Stimulated activated CD4-positive, alpha-beta T cell treated with anti-CD3 and anti-CD28 coated beads, TNF-alpha, amount 100 ng/mL, for 48 hours (primary cell): ENCODE measurements at regions not wholly inside any gene's neighbourhood (a gene's known extent, or its start where the extent isn't known, plus 50 kb on each side); places are given as distances from the start of the nearest gene placed in this dataset.
"Not testable (repeated sequence)": the region's sequence is repeated elsewhere in the genome, so short reads cannot be mapped to it uniquely, and the experiment has no call there.

ENCODE experiments used
- DNase-seq, 3 donors: peaks; one replicate each; pipeline ENCODE4 v3.0.0-alpha.2; 2020; ENCODE audit warnings: low read depth in 3 of 3

DNA sequence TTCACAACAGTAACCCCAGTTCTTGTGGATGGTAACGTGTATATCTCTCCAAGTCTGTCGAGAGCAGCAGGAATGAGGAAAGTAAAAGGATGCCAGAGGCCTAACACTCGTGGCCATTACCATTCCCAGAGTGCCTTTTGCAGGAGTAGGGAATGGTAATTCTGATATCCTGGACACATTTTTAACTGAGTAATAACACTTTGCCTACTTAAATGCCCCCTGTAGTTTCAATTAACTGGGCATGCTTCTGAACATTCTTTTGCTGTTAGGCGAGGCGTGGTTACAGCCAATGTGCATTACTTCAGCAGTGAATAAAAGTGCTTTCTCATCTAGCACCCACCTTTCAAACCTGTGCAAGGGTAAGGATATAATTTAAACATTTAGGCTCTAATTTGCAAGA lies 258.5 kb upstream of the ADGRL2 start:
- no peak for DNase-seq

DNA sequence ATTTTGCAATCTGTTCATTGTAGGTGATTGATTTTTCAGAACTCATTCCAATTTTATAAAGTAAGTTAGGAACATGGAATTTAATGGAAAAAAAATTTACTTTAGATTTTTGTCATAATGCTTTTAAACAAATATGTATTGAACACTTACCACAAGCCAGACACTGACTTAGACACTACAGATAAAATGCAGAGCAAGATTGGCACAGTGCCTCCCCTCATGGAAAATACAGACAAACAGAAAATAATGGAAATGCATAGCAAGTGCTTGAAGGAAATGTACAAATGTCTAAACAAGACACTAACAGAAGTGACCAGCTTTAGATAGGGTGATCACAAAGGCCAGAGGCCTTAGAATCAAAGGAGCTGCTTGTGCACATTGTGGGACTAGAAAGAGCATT lies 260.5 kb upstream of the ADGRL2 start:
- no peak for DNase-seq

DNA sequence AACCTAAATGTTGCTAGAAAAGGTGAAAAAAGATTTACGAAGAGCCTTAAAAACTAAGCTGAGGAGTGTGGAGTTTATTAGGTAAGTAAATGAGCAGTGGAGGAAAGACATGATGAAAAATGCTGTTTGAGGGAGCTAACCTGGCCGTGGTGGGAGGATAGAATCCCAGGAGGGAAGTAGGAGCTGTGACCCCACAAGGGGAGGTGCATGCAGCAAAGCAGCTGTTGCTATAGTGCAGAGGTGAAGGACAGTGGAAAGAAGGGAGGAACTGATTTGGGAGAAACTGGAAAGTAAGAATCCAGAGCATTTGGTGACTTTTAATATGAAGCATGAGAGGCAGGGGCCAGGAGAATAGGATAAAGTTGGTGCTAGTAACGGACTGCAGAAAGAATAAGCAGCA lies 271.7 kb upstream of the ADGRL2 start:
- DNase-seq, result no peak

DNA sequence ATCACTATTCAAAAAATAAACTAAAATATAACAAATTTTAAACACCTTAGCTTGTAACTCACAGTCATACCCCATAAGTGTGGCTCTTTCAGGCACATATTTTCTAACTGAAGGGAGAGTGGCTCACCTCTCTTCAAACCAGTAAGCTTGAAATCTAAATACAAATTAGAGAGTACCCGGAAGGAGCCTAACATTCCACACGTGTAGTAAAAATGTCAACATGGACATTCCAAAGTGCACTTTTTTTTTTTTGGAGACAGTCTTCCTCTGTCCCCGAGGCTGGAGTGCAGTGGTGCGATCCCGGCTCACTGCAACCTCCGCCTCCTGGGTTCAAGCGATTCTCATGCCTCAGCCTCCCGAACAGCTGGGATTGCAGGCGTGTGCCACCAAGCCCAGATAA lies 275.6 kb upstream of the ADGRL2 start:
- DNase-seq, result no peak

DNA sequence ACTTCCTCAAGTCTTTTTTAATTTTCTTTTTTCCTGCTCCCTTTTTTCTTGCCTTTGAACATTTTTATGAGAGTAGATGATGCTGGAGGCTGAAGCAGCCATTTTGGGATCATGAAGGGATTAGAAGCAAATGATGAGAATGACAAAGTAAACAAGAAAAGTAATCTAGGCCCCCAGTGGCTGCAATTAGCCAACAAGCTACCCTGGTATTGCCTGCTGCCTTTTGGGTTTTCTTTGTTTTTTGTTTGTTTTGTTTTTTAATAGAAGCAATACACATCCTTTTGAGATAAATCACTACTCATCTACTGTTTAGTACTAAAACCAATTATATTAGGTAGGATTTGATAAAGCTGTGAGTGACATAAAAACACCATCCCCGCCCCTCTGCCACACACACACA lies 280.7 kb upstream of the ADGRL2 start:
- no peak for DNase-seq

DNA sequence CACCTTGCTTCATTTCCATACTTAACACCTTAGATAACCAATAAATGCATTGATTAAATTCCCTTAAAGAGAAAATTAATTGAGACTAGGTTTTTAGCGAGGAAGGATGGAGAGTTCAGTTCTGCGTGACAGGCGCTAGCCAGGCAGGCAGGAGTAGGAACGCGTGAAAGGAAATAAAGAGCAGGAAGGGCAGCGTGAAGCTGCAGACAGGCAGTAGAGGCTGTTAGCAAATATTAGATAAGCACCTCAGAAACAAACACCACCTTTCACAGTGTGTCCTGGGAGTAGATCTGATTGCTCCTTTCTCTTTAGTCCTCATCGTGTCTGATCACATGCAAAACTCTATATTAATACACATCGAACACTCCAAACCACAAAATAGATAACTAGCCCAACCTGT lies 282.7 kb upstream of the ADGRL2 start:
- no peak for DNase-seq

DNA sequence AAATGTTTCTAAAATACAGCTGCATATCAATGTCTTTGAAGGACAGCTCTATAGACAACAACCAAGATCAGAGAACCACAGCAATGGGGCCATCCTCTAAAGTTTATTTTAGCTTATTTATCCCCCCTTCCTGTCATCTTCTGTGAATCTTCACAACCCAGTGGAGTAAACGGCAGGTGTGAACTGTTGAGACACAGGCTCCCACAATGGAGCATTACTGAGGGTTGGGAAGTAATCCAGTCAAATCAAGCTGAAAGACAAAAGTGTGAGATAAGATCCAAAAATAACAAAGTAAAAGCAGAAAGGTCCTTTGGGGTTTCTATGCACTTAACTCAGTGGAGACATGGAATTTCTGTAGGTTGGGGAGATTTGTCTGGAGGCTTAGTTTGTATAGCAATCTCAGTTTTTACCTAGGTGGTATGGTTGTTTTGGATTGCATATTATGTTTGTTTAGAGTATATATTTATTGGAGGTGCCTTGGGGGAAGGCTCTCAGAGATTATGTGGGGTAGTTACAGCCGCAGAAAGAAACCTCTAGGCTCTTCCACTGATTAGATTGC lies 286.9 kb upstream of the ADGRL2 start:
- no peak for DNase-seq

DNA sequence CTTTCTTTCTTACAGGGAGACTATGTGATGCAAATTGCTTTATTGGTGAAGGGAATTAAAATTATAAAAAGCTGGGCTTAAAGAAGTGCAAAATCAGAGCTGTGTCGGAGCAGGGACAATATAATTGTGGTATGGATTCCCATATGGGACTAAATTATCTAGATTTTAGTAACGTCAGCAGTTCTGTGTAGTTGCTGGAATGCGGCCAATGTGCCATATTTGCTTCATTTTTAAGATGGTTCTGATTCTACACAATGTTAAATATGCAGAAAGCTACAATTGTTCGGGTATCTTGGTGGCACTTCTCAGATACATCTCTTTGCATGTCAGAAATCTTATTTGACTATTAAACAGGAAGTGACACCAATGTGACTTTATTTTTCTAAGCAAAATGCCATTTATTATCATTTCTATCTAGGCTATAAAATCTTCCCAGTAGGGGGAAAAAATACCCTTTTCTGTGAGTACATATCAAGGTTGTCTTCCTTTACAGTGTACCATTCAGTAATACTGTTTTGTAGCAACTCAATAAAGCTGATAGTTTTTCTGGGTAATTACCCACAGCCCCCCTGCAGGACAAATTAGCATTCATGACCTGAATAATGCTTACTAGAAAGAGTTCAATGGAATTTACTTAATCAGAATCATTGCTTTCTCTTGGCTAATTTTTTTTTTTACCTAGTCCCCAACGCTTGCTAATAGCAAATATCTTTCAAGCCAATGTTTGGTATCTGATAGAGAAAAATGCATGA lies 288.3 kb upstream of the ADGRL2 start:
- DNase-seq, result no peak

DNA sequence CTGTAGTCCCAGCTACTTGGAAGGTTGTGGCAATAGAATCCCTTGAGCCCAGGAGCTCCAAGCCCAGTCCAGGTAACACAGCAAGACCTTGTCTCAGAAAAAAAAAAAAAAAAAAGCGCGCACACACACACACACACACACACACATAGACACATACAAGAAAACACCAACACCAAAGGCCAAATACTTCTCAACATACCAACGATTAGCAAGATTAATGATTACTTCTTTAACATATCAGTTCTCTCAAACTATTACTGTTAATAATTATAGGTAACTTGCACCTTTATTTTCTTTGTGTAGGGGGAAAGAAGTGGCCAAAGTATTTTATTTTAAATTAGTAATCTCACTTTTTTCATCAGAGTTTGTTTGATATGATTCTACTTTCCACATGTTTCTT lies 289.5 kb upstream of the ADGRL2 start:
- DNase-seq, result no peak

DNA sequence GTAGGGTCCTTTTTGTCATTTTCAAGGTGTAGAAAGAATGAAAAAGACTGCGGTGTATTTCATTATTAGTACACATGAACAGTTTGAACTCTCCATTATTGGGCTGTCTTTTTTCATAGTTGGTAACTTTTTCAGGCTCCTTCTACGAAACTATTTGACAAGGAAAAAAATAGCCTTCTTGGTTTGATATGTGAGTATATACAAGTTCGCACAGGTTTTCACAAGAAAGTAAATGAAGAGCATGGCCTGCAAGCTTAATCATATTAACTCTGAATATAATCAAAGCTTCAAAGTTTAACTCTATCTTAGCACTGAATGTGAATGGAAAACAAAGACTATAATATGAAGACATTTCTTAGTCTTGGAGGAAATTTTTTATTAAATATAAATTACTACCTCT lies 290.0 kb upstream of the ADGRL2 start:
- DNase-seq, result no peak

DNA sequence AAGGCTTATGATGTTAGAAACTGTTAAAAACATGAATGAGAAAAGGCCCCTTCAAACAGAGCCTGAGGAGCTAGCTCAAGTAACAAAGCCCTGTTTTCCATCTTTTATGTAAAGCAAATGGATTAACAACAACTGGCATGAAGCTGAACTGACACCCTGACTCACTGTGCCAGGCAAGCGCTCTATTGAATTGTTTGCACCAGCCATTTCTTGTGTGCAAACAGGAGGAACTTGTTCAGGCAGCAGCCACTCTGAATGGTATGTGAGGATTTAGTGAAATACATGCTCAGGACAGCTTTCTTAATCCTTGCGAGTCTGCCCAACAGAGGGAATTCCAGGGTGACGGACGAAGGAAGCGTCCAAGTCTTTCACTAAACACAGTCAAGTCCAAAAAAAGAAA lies 291.1 kb upstream of the ADGRL2 start:
- no peak for DNase-seq

DNA sequence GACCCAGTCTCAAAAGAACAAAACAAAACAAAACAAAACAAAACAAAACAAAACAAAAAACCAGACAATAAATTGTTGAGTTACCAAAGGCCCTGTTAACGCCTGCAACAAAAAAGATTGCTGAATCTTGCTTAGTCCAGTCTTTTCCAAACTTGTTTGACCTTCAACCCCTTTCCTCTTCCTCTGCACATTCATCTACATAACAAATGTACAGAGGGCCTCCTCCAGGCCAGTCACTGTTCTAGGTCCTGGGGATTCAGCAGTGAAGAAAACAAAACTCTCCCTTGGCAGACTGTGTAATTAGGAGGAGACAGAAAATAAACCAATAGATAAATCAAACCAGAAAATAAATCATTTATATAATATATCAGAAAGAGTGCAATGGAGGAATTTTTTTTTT lies 294.0 kb upstream of the ADGRL2 start:
- no peak for DNase-seq

DNA sequence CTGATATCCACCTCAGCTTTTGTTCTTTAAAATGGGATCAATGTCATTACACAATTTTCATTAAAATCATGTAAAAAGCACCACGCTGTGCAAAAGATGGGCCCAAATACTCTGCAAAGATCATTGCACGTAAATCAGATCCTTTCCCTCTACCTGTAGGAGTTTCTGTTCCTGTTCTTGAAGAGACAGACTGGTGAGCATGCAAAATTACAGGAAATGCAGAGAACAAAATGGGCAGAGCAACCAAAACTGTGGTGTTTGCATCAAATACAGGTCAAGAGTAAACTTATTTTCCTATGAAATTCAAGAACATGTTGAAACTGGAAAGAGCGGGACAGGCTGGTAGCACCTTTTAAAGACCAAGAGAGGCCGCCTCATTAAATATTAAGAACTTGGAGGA lies 294.9 kb upstream of the ADGRL2 start:
- DNase-seq, result no peak

DNA sequence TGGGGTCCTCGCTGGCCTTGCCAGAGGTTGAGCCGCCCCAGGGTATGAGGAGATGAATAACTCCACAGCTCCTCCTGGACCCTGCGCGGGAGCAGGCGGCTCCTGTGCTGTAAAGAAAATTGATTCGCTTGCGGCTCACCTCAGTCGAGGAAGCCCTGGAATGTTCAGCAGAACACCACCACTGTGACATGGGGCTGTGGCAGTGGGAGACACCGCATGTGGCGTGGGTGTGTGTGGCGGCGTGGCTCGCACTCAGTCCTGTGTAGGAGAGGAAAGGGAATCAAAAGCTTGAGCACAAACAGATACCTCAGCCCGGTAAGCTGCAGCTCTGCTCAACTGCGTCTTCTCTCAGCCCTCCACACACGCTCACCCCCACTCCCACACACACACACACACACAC lies 295.9 kb upstream of the ADGRL2 start:
- not testable (repeated sequence) for DNase-seq

DNA sequence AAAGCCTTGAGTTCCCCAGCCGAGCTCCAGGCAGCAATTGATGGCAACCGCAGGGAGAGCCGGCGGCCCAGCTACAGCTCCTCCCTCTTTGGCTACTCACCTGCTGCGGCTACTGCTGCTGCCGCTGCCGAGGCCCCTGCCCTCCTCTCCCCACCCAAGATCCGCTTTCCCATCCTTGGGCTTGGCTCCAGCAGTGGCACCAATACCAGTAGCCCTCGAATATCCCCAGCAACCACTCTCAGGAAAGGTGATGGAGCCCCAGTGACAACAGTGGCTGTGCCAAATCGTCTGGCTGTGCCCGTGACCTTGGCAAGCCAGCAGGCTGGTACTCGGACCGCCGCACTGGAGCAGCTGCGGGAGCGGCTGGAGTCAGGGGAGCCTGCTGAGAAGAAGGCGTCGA lies 298.0 kb upstream of the ADGRL2 start:
- not testable (repeated sequence) for DNase-seq

DNA sequence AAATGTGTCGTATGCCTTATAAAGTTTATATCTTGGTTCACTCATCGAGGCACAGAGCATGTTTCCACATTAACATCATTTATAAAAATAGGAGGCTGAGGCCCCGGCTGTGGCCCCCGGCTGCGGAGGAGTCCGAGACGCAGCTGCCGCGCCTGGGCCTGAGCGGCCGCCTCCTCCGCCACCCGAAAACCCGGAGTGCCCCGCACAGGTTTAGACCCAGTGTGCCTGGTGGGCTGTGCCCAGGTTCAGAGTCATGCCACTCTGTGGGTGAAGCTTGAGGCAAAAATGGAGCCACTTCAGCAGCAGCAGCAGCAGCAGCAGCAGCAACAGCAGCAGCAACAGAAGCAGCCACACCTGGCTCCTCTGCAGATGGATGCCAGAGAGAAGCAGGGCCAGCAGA lies 299.2 kb upstream of the ADGRL2 start:
- DNase-seq, result not testable (repeated sequence)

DNA sequence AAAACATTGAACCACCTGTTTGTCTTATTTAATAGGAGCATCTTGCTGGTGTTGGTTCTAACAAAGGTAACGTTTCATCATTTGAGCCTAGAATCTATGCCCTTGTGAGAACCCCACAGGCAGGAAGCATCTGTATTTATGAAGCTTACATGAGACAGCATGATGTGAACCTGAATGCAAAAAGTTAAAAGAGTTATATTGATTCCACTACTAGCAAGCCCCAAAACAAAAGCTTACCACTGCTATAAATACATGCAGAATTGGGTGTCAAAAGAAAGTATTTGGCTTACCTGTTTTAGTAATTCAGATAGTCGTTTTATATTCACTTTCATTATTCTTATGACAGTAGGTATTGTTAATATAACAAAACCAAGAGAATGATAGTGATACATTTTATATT lies 301.2 kb upstream of the ADGRL2 start:
- DNase-seq, result no peak

DNA sequence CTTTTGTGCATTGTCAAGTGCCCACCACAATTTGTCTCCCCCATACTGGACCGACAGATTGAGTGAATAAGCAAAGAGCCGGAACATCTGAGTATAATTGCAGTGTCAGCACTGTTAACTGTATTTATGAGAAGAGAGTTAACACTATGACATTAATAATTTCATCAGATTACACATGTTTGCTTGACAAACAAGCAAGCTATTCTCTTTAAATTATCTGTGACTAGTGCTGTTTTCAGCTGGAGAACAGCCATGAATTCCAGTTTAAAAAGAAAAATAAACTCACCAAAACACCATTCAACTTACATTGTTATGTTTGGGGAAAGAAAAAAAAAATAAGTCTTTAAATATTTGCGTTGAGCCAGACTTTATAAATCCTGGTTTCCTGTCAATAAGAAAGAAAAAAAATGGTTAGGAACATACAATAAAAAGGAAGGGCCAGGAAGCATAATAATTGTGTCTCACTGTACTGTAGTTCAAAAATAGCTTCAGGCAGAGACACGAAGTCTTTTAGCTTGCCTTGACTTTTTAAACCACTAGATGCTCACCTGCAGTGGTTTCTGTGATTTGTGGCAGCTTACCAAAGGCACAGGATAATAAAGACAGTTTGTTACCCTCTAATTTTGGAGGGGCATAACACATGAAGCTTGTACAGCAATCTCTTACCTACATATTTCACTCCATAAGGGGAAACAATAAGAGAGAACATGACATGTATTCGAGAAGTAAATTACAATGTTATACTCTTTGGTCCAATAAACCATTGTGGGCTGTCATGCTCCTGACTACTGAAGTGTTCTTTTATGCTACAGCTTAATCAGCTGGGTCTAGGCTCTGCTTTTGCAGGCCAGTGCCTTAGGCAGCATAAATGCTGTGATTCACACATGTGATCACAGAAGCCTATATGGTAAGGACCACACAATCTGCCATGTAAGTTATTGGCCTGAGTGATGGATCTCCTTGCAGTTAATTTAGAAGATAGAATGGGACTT lies 302.0 kb upstream of the ADGRL2 start:
- DNase-seq, result no peak

DNA sequence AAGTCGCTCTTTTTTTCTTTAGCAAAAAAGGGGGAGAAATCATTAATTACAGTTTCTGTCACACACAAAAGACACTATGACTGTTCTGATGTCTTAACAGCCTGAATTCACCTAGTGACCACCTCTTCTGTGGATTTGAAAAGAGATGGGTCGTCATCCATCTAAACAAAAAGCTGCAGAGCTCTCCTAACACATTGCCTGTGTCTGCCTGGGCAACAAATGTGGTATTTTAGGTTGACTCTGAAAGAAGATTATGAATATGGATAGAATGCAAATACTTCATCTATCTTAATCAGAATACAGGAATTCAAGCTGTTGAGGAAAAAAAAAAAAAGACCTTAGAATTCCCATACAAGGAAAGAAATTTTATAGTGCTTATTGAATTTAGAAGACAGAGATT lies 304.4 kb upstream of the ADGRL2 start:
- no peak for DNase-seq

DNA sequence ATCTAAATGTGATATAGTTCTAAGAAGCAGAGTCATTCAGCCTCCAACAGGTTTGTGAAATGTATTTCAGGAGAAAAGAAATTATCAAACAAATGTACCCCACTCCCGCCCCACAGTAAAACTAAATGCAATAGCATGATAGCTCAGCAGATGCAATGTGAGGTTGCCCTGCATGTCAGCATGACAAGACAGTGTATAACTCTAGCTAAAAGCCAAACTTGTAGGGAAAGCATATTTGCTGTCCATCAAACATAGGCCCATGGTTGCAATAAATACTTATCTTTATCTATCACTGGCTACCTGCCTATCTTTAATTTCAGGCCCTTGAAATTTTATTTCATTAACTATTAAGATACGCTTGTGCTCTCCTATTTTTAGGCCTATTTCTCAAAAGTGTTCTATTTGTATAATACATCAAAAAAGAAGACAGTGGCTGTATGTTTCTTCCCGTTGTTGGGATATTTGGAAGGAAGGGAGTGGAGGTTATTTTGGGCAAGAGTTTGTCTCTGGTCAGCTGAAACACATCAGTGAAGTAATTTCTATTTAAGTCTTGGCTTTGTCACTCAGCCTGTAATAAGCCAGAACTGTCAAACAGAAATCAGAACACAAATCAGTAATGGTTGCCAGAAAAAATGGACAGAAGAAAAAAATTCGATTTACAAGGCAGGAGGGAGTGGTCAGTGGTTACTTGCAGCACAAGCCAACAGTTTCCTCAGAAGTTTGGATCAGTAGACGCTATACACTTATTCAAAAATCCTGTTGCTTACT lies 307.4 kb upstream of the ADGRL2 start:
- DNase-seq, result no peak

DNA sequence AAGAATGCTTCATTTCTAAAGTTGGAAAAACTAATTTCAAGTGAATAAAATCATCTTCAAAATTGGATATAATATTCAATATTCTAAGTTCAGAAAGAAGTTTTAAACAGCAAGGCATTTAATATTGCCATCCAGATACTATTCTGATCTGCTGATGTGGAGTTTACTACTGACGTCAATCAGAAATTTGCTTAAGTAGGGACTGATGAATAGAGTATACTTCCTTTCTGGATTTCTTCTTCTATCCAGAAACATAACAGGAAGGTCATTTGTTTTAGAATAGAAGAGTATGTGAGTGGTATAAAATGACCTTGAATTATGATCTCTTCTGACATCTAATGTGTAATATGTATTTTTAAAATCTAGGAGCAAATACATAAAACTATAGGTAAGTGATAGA lies 308.1 kb upstream of the ADGRL2 start:
- DNase-seq, result no peak

DNA sequence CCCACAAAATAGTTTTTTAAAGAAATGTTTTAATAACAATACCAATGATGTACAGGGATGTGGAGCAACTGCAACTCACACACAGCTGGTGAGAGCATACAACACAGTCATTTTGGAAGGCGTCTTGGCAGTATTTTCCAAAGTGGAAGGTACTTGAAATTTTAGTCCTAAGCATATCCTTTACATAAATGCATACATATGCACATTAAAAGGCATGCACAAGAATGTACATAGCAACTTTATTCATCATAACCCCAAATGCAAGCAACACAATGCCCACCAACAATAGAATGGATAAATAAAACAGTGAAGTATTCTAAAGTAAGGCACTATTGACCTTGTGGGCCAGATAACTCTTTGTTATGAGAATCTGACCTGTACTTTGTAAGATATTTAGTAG lies 310.1 kb upstream of the ADGRL2 start:
- no peak for DNase-seq
